Skeletal muscle cell (primary cell): ENCODE measurements at regions not wholly inside any gene's neighbourhood (a gene's known extent, or its start where the extent isn't known, plus 50 kb on each side); places are given as distances from the start of the nearest gene placed in this dataset.
"Not testable (repeated sequence)": the region's sequence is repeated elsewhere in the genome, so short reads cannot be mapped to it uniquely, and the experiment has no call there.

Source experiments
- DNase-seq: peaks from one replicate; pipeline ENCODE4 v3.0.0-alpha.2; 2010; ENCODE audit warnings: low read depth
- H3K4me3 ChIP-seq: 2 replicates; pipeline ENCODE4 v1.5.1; 2011; ENCODE audit warnings: low read depth, mild to moderate bottlenecking, control low read depth, low read length, moderate library complexity

DNA sequence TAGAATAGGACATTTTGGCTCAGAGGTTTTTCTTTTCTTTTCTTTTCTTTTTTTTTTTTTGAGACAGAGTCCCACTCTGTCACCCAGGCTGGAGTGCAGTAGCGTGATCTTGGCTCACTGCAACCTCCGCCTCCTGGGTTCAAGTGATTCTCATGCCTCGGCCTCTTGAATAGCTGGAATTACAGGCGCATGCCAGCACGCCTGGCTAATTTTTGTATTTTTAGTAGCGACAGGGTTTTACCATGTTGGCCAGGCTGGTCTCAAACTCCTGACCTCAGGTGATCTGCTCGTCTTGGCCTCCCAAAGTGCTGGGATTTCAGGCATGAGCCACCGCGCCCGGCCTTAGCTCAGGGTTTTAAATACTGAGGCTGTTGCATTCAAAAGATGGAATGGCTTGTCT is 156.1 kb downstream of the PRL start:
- not testable (repeated sequence) for H3K4me3 ChIP-seq, DNase-seq

DNA sequence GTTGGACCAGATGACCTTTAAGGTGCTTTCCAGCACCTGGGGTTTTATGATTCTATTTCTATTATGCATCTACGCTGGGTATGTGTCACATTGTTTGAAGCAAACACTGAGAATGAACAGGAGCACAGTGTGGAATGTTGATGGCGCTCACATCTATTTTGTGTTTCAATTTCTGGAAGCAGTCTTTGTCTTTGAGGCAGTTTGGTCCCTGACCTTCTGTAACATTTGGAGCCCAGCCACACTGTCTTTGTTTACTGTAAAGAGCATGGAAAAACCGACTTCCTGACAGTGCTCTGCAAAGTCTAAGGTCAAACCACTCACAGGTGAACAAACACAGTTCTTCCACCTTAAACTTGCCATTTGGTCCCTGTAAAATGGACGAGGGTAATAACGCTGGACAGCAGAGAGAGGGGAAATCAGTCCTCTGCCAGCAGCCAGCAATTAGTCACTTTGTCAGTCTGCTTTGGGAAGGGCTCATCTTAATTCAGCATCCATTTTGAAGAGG is 155.5 kb downstream of the PRL start:
- no peak overlapping the region for H3K4me3 ChIP-seq
- no peak for DNase-seq

DNA sequence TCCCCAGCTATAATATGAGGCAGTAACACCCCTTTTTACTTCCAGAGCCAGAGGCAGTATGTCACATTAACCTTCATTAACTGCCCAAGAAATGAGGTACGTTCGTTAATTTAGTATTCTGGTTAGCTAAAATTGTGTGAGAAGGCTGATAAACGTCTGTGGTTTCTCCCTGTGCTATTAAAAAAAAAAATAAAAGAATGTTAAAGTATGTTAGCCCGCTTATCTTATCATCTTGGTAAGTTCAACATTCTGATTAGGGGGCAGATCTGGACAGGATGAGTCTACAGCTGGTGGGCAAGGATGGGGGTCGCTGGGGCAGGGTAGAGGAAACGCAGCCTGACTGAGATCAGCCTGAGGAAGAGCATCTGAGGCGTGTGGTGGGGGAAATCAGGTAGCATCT is 154.0 kb downstream of the PRL start:
- no peak overlapping the region for H3K4me3 ChIP-seq
- DNase-seq, result no peak

DNA sequence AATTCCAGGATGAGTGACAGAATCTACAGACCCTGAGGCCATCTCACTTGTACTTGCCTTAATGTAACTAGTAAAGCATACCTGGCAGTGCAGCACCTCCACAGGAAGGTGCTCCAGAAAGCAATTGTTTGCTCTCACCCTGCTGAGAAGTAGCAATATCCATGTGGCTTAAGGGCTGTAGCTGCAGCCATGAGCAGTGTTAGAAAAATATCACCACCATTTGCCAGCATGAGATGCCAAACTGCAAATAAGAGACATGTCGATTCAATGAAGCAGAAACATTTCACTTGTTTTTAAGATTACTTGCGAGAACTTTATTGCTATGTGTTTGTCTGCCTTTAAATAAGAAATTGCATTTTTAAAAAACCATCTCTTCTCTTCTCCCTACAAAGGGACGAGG is 151.5 kb downstream of the PRL start:
- no peak for DNase-seq
- H3K4me3 ChIP-seq, result no peak overlapping the region

- peak overlapping the region; percentile 37 for H3K4me3 ChIP-seq
- DNase-seq, result no peak
These were observed 150.8 kb downstream of the PRL start for GRCh38 chr6:22145823-22146677.

GRCh38 chr6:22146678-22146930 is 150.2 kb downstream of the PRL start:
- DNase-seq, result no peak
- H3K4me3 ChIP-seq, result peak overlapping the region; percentile 37

- no peak for DNase-seq
- H3K4me3 ChIP-seq, result peak overlapping the region; percentile 37
These were observed 149.7 kb downstream of the PRL start for GRCh38 chr6:22146931-22147701.

- peak overlapping the region; percentile 8 for H3K4me3 ChIP-seq
- DNase-seq, result peak; percentile 53
These were observed 148.7 kb downstream of the PRL start for GRCh38 chr6:22147921-22148776.

GRCh38 chr6:22149096-22149495 is 147.7 kb downstream of the PRL start:
- H3K4me3 ChIP-seq, result no peak overlapping the region
- no peak for DNase-seq

DNA sequence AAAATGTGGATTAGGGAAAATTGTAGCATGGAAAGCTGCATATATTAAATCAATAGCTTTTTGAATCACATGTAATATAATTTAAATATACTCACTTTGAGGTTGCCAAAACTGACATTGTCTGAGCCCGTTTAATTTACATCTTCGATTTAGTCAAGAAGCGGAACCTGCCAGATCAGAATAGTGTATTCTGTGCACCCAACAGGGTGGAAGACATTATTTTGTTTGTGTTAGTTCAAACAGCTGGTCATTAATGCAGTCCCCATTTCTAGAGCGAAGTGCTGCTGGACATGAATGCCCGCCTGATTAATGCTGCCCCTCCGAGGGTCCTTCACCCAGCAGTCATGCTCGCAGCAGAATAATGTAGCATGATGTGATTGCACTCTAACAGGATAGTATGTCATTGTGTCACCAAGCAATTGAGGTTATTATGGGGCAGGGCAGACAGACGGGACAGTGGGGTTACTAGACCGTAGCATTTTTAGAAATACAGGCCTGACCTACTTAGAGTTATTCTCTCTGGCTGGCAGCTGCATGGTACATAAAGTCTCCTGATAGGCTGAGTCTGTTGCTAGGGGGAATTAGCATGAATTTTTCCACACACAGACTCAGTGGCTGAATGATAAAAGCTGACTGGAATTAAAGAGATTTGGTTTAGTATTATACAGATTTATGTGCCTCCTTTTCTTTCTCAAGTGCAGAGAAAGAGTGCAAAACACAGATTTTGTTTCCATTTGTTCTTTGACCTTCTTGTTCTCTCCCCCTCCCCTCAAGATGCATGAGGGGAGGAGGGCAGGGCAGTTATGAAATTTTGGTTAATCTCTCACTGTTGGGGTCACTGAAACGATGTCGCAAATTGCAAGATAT is 147.1 kb downstream of the PRL start:
- H3K4me3 ChIP-seq, result no peak overlapping the region
- no peak for DNase-seq

DNA sequence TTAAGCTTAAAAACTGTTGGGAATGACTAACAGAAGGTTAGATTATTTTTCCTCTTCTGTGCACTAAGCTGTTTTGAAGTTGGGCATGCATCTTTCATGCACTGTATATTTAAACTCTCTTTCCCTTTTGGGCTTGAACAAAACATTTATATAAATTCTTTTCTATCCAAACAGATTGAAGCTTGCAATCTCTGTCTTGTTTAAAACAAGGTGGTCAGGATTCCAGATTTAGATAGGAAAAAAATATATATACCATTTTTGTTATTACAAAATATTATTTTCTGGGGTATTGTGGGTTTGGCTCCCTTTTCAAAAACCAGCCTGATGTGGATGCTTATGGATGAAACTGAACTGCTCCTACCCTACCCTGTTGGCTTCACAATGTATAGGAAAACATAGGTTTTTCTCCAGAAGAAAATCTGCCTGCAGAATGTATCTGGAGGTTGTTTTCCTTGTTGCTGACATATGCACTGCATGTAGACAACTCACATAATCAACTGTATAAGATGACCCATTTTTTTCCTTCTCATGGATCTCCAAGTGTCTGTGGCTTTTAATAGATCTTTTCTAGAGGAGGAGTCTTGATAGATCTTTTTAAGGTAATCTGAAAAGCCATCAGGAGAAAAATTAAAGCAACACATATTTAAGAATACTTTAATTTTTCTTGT is 146.3 kb downstream of the PRL start:
- H3K4me3 ChIP-seq, result no peak overlapping the region
- no peak for DNase-seq

DNA sequence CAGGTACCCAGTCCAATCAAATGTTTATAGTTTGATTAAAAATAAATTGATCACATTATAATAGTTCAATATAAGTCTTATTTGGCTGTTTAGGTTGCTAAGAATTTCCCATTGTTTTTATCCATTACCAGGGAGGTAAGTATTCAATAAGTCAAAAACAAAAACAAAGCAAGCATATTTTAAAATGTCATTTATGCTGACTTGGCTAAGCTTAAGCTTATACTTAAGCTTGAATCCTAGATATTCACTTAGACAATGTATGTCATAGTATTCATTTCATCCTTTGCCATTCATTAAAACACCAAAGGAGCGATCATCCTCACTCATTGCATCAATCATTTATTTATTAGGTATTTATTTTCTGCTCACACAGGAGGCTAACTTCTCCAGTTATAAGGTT is 144.9 kb downstream of the PRL start:
- DNase-seq, result no peak
- no peak overlapping the region for H3K4me3 ChIP-seq

DNA sequence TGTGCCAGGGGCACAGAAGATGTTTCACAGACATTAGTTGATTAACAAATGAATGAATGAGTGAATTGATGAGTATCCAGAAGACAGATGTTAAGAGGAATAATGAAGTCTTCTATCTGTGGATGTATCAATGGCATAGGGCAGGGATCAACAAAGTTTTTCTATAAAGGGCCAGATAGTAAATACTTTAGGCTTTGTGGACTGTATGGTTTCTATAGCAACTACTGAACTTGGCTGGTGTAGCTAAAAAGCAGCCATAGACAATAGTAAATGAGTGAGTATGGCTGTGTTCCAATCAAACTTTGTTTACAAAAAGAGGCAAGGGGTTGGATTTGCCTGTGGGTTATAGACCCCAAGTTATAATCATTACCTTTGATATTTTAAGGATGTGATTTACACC is 144.0 kb downstream of the PRL start:
- no peak overlapping the region for H3K4me3 ChIP-seq
- no peak for DNase-seq

DNA sequence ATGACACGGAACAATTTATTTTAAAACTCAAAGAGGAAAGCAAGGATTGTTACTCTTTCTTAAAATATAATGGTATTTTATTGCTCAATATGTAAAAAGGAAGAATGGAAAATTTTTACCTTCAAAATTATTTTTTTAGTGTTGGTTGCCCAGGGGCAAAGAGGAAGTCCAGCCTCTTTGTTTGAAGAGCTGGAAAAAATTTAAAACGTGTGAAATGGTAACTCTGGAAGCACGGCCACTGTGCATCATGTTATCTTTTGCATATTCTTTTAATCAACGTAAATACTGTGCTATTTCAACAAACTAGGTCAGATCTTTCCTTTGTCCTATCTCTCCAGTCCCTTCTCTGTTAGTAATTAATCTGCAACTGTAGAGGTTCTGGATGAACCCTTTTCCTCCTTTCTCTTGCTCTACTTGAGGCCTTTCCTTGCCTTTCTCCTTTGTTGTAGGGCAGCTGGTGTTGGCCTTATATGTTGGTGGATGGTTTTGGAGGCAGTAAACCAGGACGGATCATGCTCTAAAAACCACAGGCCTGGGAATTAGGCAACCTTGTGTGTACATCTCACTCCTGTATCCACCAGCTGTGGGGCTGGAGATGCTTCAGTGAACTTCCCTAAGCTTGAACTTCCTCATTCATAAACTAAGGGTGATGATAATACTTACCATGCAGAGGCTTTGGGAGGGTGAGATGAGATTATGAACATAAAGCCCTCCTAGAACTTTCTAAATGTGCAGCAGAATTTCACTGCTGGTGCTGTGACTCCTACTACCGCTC is 143.3 kb downstream of the PRL start:
- DNase-seq, result no peak
- H3K4me3 ChIP-seq, result no peak overlapping the region

DNA sequence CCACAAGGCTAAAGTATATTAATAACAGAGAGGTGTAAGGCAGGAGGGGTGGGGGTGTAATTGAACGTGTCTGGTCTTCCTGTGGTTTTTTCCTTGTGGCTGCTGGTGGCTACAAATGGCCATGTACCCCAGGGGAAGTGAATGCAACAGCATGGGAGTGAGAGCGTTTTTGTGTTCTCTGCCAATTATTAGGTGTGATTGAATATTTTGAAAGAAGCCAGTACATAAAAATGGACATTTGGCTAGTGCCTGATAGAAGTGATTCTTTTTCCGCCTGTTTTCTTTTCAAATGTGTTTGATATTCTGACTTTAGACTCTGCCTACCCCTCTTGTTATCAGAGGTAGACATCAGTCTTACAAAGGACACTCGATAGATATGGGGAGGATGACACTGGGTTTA is 141.3 kb downstream of the PRL start:
- no peak for DNase-seq
- no peak overlapping the region for H3K4me3 ChIP-seq

- H3K4me3 ChIP-seq, result no peak overlapping the region
- DNase-seq, result no peak
These were observed 139.6 kb downstream of the PRL start for GRCh38 chr6:22157233-22157632.

DNA sequence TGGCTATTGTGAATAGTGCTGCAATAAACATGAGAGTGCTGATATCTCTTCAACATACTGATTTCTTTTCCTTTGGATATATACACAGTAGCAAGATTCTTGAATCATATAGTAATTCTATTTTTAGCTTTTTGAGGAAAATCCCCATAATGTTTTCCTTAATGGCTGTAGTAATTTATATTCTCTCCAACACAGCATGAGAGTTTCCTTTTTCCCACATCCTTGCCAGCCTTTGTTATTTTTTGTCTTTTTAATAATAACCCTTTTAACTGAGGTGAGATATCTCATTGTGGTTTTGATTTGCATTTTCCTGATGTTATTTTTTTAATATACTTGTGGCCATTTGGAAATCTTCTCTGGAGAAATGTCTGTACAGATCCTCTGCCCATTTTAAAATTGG is 132.6 kb downstream of the PRL start:
- no peak overlapping the region for H3K4me3 ChIP-seq
- DNase-seq, result no peak

DNA sequence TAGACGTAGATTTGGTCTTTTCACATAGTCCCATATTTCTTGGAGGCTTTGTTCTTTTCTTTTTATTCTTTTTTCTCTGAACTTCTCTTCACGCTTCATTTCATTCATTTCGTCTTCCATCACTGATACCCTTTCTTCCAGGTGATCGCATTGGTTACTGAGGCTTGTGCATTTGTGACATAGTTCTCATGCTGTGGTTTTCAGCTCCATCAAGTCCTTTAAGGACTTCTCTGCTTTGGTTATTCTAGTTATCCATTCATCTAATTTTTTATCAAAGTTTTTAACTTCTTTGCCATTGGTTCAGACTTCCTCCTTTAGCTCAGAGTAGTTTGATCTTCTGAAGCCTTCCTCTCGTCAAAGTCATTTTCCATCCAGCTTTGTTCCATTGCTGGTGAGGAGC is 125.8 kb downstream of the PRL start:
- H3K4me3 ChIP-seq, DNase-seq: not testable (repeated sequence)
